ENCODE measurements at regions not wholly inside any gene's neighbourhood (a gene's known extent, or its start where the extent isn't known, plus 50 kb on each side); places are given as distances from the start of the nearest gene placed in this dataset.
"Not testable (repeated sequence)": the region's sequence is repeated elsewhere in the genome, so short reads cannot be mapped to it uniquely, and the experiment has no call there.

GRCh38 chr10:16049050-16049449 lies 188.7 kb upstream of the MINDY3 start:
- DNase-seq (no peak), ATAC-seq (no peak)
- Histone ChIP-seq H3K27me3 (no peaks in the 10 kb centered on the region), H3K9me3 (peaks cover 0 to 8% of the 10 kb centered on the region in 2 donors), H3K4me3 (no peak overlapping the region), H3K4me1 (no peaks in the 10 kb centered on the region), H3K27ac (no peak overlapping the region), H3K36me3 (no peaks in the 10 kb centered on the region)
- intact Hi-C loops (cut with DNase I), result no loop called here
- TF ChIP-seq CTCF (IDR thresholded peaks at IDR 0.05), result no peak

GRCh38 chr10:16049782-16050181 lies 189.5 kb upstream of the MINDY3 start:
- ATAC-seq (no peak), DNase-seq (no peak)
- H3K9me3 ChIP-seq, result peaks cover 0 to 8% of the 10 kb centered on the region in 2 donors
- H3K4me1 ChIP-seq, result no peaks in the 10 kb centered on the region
- H3K27ac ChIP-seq, result no peak overlapping the region
- no peak for TF ChIP-seq CTCF (IDR thresholded peaks at IDR 0.05)
- H3K4me3 ChIP-seq, result no peak overlapping the region
- intact Hi-C loops (cut with DNase I), result no loop called here
- no peaks in the 10 kb centered on the region for H3K27me3 ChIP-seq
- H3K36me3 ChIP-seq, result no peaks in the 10 kb centered on the region

GRCh38 chr10:16063350-16063749 lies 203.0 kb upstream of the MINDY3 start:
- no peak for TF ChIP-seq CTCF (IDR thresholded peaks at IDR 0.05)
- intact Hi-C loops (cut with DNase I), result no loop called here
- no peaks in the 10 kb centered on the region for H3K36me3 ChIP-seq
- DNase-seq, result no peak
- H3K4me3 ChIP-seq, result no peak overlapping the region
- H3K27ac ChIP-seq, result no peak overlapping the region
- no peaks in the 10 kb centered on the region for H3K27me3 ChIP-seq
- H3K9me3 ChIP-seq, result peaks cover 0 to 12% of the 10 kb centered on the region in 2 donors
- ATAC-seq, result peak; percentile 65
- H3K4me1 ChIP-seq, result no peaks in the 10 kb centered on the region

- ATAC-seq; H3K4me1 ChIP-seq; DNase-seq; H3K27me3 ChIP-seq; intact Hi-C loops (cut with DNase I); H3K36me3 ChIP-seq; H3K27ac ChIP-seq; H3K4me3 ChIP-seq: not testable (repeated sequence)
- peaks cover 0 to 15% of the 10 kb centered on the region in 2 donors for H3K9me3 ChIP-seq
Observed at GRCh38 chr10:16083551-16083950, 223.2 kb upstream of the MINDY3 start.

- TF ChIP-seq CTCF (IDR thresholded peaks at IDR 0.05), result no peak
- no peak overlapping the region for H3K27ac ChIP-seq
- H3K4me3 ChIP-seq, result no peak overlapping the region
- H3K9me3 ChIP-seq, result no peaks in the 10 kb centered on the region
- no peaks in the 10 kb centered on the region for H3K36me3 ChIP-seq
- ATAC-seq, result no peak
- no peak for DNase-seq
- no peaks in the 10 kb centered on the region for H3K27me3 ChIP-seq
- intact Hi-C loops (cut with DNase I), result no loop called here
- H3K4me1 ChIP-seq, result no peaks in the 10 kb centered on the region
Observed at GRCh38 chr10:16105082-16105481, 244.8 kb upstream of the MINDY3 start.
